Left hindlimb (tissue), 1 donor: ENCODE measurements at regions not wholly inside any gene's neighbourhood (a gene's known extent, or its start where the extent isn't known, plus 50 kb on each side); places are given as distances from the start of the nearest gene placed in this dataset.

Experiments used
- DNase-seq: peaks from one replicate; pipeline ENCODE4 v3.0.0-alpha.2; 2018

DNA sequence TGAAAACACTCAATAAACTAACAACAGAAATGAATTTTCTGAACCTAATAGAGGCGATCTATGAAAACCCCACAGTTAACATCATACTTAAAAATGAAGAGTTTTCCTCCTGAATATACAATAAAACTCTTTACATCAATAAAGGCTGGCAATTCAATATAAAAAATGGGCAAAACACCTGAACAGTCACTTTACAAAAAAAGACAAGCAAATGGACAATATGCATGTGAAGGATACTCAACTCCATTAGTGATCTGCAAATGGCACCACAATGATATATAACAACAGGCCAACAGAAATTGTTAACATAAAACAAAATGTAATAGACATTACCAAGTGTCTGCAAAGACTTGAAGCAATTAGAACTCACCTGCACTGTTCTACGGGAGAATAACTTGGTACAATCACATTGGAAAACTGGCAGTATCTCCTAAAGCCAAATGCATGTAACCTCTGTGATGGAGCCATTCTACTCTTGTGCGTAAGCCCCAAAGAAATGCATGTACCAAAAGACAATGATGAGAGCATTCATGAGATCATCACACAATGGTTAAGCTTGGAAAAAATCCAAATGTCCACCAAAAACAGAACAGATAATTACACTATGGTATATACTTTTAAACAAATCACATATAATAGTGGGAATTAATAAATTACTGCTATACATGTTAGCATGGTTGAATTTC is 433.4 kb upstream of the MAF start:
- no peak for DNase-seq

DNA sequence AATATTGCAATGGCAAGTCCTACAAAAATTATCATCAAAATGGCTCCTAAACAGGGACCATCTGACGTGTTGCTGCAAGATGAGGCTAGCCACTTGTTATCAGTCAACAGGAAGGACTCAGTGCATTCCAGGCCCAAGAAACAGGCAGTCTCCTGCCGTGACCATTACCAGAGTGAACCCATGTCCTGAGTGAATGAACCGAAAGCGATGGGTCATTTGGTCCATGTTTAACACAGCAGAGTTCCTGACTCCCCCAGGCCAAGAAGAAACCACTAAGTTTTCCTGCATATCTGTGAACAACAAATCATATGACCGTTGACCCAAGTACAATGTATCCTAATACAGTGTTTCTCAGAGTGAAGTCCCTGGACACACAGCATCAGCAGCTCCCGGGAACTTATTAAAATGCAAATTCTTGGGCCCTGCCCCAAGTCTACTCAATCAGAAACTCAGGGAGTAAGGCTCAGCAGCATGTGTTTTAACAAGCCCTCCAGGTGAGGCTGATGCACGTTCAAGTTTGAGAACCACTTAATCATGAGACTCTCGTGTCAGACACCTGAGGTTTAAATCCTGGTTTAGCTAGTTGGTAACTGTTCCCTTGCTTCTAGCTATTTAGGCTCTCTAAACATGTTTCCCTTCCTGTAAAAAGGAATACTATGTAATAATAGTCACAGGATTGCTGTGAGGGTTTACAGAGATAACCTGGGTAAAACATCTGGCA is 429.4 kb upstream of the MAF start:
- DNase-seq, result no peak

DNA sequence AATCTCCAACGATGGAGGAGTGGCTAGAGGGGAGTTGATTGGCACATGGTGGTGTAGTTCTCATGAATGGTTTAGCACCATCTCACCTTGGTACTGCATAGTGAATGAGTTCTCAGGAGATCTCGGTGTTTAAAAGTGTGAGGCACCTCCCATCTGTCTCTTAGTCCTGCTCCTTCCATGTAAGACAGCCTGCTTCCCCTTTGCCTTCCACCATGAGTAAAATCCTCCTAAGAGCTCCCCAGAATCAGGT is 428.8 kb upstream of the MAF start:
- DNase-seq, result no peak

DNA sequence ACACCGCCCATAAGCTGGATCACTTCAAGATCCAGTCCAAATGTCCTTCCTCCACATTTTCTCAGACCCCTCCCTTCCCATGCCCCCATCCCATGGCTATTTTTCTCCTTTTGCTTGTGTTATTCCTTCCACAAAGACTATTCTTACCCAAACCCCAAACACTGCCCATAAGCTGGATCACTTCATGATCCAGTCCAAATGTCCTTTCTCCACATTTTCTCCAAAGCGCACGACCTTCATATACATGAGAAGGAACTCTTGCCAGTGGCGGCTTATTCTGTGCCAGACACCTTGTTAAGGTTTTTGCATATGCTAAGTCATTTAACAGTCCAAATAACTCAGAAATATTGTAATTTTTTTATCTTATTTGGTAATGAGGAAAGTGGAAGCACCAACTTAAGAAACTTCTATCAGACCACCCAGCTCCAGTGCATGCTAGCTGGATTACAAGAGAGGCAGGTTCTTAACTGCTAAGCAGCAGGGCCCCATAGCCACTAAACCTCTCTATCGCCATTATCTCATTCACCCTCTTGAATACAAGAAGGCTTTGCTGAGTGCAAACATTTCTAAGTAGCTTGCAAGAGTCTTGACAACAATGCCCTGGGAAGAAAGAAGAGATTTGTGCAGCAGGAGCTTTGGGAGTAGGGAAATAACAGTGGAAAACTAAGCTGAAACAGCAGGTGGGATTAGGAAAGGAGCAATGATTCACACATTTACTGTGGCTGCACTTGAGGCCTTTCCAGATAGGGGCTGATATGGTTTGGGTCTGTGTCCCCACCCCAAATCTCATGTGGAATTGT is 428.2 kb upstream of the MAF start:
- no peak for DNase-seq

DNA sequence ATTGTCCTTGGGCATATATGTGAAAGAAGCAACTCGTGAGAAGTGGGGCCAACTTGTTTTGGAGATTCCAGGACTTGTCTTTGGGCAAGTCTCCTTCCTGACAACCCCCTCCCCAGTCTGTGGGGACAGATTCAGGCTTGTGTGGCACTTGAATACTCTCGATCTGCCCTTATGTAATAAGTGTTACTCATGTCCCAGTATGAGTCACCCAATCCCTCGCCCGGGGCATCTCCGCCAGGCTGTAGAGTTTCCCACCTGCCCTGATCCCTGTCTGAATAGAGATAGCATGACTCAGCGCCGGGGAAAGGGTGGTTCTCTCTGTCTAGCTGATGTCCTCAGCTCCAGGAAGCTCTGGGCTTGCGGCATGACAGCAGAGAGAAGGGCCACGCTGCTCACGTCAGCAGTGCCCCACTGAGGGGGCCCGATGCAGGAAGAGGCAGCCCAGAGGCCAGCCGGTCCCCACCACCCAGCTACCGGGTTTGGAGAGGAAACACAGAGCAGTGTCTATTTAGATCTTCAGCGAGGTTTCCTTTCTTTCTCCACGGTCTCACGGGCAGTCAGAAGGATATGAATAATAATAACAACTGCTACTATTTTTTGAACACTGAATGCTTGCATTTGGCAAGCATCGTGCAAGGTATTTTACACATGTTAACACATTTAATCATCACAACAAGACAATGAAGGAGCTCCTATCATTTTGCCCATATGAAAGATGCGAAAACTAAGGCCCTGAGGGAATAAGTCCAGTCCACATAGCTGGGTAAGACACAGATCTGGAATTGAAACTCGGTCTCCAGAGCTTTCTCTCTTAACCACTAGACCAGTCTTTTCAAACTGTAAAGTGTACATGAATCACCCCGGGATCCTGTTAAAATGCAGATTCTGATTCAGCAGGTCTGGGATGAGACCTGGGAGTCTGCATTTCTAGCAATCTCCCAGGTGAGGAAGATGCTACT is 426.7 kb upstream of the MAF start:
- peak; percentile 48 for DNase-seq

DNA sequence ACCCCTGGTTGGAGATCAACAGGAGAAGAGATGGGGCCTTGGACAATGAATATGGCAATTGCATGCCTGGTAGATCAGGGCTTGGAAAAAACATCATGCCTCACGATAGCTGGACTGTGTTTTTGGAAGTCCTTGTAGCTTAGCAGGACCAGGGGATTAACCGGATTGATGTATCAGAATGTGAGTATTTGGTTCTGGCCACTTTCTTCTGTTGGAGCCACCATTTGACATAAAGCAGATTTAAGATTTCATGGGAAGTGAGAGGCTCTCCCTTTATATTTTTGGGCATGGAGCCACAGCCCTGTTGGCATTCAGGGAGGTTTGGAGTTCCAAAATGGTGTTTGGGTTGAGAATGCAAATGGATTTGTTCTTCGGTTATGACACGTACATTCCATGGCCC is 424.7 kb upstream of the MAF start:
- DNase-seq, result peak; percentile 41

DNA sequence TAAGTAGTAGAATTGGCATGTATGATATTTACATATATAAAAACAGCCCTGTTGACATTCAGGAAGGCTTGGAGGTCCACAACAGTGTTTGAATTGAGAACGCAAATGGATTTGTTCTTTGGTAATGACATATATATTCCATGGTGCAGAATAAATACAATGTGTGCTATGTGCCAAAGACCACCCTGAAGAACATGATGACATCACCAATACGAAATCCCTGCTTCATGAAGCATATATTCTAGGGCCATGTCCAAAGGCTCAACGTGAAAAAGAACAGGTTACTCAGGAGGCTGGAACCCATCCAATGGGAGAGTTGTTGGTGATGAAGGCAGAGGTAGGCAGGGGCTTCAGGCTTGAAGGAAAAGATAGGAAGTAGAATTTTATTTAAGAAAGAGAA is 423.9 kb upstream of the MAF start:
- no peak for DNase-seq

DNA sequence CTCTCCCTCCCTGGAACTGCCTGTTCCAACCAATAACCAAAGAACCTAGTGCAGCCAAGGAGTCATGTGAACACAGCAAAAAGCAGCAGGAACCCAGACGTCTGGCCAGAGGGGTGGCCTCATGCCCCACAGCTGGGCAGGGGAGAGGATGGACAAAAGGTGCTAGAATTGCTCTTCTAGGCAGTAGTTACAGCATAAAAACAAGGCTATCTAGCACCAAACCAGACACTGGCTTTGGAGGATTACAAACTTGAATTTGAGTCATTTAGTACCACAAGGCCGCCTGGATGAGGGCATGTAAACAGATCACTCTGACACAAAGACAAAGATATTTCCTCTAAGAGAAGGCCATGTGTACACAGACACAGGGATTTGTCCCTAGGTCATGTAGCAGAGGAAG is 423.3 kb upstream of the MAF start:
- no peak for DNase-seq

DNA sequence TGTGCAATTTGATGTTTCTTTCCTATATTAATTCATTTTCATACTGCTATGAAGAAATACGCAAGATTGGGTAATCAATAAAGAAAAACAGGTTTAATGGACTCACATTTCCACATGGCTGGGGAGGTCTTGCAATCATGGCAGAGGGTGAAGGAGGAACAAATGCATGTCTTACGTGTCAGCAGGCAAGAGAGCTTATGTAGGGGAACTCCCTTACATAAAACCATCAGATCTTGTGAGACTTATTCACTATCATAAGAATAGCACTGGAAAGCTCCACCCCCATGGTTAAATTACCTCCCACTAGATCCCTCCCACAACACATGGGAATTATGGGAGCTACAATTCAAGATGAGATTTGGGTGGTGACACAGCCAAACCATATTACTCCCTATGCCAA is 418.9 kb upstream of the MAF start:
- DNase-seq, result no peak

DNA sequence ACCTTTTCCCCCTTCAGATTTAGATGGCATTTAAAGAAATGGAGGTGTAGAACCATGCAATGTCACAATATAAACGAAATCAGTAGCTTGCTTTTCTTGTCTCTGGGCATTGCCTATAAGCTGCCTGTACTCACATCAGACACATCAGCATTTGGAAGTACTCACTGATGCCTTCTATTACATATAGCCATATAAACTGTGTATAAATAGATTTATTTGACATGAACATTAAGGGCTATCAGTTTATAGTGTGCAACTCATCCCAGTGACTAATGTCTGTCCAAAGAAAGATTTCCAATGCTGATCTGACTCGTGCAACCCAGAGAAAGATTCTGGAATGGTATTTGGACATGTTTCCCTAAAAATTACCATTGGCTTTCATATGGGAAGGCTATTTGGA is 417.9 kb upstream of the MAF start:
- no peak for DNase-seq

DNA sequence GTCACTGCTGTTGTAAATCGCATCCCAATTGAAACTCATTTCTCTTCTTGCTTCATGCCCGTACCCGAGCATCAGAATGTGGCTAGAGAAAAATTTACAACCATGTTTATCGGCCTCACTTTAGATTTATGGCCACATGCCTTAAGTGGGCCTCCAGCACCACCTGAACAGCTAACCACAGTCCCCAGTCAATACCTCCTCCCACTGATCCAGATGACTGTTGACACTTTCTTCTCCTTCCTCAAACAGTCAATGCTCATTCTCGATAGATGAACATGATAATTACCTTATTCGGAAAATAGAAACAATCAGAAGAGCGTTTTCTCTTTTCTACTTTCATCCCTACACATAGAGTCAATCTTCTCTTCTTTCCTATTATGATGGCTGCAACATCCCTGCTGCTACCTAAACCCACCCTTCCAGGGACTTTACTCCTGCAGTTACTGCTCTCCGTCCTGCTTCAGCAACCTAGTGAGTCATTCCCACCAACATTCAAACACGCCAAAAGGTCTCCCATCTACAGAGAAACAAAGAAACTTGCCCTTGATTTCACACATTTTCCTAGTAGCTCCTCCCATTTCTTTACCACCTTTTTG is 416.3 kb upstream of the MAF start:
- no peak for DNase-seq

DNA sequence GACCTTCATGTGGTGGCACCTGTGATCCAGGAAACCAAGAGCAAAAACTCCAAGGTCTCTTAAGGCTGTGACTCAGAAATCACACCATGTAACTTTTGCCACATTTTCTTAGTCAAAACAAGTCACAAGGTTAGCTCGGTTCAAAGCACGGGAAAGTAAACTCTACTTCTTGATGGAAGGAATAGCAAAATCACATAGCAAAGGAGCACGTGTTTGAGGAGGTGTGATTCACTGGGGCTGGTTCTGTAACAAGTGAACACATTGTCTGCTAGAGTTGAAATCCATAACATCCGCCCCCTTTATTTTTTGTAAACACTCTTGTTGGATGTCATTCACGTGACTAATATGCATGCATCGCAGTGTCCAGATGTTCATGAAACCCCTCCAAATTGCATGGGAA is 415.0 kb upstream of the MAF start:
- no peak for DNase-seq

DNA sequence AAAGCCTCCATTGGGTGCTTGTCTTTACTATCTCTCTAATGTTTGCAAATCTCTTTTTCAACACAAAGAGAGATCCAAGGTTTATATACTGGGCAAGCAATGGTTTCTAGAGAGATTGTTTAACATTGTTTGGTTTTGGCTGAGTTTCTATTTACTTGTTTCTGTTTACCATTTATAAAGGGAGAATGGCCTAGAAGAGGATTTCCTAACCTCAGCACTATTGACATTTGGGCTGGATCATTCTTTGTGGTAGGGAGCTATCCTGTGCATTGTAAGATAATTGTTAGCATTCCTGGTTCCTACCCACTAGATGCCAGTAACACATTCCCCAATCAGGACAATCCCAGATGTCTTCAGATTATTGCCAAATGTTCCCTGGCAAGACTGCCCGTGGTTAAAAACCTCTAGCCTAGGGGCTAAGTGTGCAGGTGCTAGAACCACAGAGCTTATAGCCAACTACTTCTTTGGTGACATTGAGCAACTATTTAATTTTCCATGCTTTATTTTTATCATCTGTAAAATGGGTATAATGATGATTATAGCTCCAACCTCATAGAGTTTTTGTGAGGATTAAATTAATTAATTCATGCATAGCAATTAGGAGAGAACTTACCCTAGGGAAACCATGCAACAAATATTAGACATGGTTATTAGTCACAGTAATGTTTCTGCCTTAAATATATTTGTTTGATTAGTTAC is 413.9 kb upstream of the MAF start:
- DNase-seq, result no peak

DNA sequence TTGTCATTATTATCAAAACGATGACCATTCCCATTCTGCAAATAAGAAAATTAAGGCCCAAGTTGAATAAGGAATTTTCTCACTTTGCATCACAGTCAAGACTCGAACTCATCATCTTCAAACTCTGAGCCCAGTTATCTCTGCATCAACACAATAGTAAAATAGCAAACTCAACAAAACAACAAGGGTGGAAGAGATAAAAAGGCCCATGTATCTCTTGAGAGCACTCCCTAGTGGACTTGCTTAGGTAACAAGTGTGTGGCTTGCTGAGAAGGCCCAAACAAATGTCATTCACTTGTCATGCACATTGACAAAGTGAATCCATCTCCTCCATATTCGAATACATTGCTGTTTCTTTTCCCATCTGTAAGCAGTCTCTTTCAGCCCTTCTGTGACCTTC is 412.0 kb upstream of the MAF start:
- no peak for DNase-seq

DNA sequence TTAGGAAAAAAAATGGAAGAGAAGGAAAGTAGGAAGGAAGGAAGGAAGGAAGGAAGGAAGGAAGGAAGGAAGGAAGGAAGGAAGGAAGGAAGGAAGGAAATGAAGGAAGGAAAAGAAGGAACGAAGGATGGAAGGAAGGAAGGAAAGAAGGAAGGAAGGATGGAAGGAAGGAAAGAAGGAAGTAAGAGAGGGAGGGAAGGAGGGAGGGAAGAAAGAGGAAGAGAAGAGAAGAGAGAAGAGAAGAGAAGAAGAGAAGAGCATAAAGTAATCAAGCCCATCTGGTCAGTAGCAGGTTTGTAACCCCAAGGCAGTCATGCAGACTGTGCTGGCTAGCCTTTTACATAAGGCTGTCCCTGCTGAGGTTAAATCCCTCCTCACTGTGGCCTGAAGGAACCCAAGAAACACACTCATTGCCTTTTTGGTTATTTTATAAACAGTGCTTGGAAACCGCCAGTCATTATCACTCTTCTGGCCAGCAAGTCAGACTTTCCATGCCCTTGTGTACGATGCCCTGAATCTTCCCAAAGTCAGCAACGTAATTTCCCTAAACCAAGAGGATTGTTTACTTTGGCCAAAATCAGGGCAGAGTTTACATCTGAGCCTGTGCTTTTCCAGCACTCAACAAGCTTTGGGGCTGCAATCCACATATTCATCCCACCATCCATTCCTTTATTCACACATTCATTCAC is 409.6 kb upstream of the MAF start:
- peak; percentile 54 for DNase-seq

DNA sequence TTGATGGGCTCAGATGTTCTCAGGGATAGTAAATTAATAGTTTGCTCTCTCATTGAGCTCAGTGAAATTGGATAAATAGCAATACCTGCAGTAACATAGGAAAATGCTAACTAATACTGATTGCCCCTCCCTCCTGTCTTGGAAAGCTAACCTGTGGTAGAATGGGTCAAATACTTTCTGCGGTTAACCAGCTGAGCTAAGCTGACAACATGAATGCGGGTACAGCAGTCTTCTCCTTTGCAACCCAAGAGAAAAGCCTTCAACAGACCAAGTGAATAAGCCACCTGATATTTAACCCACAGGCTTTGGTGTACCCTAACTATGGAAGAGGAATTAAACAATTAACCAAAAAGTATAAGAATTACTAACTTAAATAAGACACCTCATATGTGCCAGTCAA is 408.3 kb upstream of the MAF start:
- no peak for DNase-seq

DNA sequence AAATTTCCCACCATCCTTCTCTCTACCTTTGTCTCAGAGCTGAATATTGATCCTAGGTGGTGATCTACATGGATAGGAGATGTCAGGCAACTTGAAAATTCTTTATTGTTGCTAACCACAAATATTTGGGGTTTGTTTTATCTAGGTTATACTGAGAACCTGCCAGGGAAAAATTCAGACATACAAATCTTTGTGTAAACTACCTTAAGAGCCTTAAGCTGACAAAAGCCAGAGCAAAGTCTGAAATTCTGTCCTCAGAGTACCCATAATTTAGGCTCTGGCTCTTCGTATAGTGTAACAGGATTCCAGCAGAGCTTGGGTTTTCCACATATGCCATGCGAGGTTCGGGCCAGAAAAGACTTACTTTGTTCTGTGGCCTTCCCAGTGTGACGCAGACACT is 406.7 kb upstream of the MAF start:
- DNase-seq, result no peak

DNA sequence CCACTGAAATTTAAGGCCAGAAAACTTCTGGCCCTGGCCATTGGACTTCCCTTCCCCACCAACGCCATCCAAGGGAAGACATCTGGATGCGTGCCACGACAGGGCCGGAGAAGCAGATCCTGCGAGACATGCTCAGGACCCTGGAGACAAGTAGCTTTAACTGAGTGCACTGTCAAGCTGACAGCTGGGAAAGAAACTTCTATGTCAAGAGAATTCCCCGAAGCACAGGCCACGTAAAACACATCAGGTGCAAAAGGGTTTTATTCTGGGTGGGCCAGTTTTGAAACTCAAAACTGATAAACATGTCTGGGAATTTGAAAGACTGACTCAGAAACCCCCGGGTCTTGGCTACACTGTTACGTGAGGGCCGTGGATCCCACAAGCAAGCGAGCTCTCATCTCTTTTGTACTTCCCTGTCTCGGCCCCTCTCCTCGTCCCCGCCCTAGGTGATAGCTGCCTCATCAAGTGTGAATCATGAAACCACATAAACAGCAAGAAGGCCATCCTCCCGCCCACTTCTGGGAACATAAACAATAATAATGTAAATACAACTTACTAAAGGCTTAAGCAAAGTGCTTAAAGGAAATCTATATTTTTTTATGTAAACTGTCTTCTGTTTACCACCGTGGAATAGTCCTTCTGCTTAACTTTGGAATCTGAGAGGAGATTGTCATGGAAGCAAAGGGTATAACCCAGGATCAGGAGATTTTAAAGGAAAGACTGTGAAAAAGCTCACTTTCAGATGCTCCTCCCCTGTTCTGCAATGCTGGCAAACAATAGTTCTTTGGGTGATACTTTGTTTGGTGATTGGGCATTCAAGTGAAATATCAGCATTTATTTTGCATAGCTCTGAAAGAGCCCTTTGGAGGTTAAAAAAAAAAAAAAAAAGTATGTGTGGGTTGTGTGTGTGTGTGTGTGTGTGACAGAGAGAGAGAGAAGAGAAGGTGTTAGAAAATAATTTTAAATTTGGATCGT is 406.0 kb upstream of the MAF start:
- DNase-seq, result peak; percentile 55

DNA sequence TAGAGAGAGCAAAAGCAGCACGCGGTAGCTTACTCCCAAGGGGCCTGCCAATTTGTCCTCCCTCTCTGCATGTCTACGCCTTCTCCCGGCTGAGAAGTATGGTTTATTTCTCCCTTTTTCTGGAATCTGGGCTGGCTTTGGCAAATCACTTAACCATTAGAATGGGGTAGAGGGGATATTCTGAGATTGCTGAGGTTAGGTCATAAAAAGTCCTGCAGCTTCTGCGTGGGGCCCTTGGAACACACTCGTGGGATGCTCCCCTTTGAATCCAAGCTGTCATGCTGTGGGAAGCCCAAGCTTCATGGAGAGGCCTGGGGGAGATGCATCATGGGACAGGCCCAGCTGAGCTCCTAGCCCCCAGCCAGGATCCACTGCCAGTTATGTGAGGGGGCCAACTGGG is 403.6 kb upstream of the MAF start:
- no peak for DNase-seq

DNA sequence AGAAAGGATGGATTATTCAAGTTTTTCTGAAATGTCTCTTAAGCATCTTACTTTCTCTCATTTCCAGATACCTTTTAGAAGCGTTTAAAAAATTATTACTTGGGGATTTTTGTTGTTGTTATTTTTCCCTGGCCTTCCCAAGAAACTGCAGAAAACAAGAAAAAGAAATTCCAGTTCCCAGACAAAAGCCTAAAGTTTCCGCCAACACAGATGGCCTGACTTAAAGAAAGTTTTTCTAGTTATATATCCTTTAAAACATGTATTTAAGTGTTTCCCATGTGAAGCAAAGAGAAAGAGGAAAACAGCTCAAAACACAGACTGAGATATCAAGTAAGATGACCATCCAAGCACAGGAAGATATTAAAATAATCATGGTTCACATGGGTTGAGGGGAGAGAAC is 401.7 kb upstream of the MAF start:
- no peak for DNase-seq
